ENCODE measurements at regions not wholly inside any gene's neighbourhood (a gene's known extent, or its start where the extent isn't known, plus 50 kb on each side); places are given as distances from the start of the nearest gene placed in this dataset.
A peak's percentile ranks its signal among the peaks of the same experiment; 100 is the strongest.
"Not testable (repeated sequence)": the region's sequence is repeated elsewhere in the genome, so short reads cannot be mapped to it uniquely, and the experiment has no call there.

DNA sequence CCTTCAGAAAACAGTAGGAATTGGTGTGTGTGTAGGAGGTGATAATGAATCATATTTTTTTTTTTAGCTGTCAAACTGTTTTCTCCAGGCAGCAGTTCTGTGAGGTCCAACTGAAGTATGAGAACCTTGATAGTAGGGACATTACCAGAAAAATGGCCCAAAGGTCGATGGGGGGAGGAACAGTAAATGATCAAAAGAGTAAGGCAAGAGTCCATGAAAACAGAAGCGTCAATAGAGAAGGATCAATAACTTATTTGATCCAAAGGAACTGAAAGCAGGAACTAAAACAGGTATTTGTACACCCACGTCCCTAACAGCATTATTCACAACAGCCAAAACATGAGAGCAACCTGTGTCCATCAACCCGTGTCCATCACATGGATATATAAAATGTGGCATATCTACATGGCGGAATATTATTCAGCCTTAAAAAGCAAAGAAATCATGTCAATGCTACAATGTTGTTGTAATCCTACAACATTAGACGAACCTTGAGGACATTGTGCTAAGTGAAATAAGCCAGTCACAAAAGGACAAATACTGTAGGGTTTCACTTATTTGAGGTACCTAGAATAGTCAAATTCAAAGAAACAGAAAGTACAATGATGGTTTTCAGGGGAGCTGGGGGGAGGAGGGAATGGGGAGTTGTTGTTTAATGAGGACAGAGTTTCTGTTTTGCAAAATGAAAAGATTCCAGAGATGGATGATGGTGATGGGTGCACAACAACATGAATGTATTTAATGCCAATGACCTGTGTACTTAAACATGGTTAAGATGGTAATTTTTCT lies 214.0 kb upstream of the KLF14 start:
- DNase-seq (ENCODE audit: low spot score), result no peak

DNA sequence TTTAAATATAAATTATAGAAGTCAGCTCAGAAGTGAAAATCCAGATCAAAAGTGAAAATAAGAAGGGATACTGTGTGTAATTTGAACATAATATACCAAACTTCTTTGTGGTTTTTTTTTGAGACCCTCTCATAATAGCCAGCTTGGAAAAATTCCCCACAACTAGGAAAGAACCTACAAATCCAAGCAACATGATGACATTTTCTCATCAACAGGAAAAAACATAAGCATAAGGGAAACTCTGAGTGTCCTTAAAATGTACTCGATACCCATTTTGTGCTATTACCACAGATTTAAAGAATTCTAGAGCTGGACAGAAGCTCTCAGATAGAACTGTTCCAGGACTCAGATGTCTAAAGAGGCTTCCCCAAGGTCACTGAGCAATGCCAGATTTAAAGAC lies 214.8 kb upstream of the KLF14 start:
- DNase-seq (ENCODE audit: low spot score), result no peak

DNA sequence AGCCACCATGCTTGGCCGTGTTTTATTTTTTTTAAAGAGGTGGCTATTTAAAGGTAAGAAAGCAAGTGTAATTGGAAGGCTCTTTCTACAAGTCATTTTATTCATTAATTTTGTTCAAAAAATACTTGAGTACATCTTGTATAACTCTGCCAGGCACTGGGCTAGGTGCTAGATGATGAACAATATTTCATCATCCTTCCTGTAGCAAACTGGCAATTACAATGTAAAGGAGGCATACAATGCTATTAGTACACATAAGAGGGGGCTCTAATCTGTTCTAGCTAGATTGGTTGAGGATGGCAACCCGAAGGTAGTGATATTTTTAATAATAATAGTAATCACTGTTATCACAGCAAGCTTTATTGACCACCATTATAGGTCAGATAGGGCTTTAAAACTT lies 215.5 kb upstream of the KLF14 start:
- no peak for DNase-seq (ENCODE audit: low spot score)

DNA sequence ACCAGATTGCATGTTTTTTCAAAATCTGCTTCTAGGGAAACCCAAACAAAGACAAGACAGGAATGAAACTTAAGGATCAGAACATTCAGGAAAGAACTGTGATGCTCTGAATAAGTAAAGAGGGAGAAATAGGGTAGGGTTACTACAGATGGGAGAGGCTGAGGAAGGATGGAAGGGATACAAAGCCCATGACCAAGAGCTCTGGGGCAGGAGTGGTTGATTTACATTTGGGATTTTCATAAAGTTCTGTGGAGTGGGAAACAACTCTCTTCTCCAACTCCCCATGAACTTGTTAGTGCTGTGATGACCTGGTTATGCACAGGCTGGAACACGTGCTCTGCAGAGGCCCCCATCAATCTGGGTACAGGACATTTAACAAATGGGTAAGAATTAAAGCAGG lies 216.0 kb upstream of the KLF14 start:
- no peak for DNase-seq (ENCODE audit: low spot score)

DNA sequence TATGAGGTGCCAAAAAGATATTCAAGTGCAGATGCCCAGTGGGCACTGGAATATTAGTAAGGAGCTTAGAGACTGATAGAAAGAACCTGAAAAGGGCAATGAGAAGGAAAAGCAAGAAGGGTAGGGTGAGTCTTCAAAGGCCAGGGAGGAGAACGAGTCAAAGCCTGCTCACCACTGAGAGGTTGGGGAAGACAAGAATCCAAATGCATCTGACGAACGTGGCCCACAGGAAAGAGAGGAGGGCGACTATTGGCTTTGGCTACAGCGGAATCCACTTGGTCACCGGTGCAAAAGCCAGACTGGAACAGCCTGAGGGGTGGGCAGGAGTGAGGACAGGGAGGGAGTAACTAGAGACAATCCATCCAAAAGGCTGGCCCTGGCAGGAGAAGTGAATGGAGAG lies 216.7 kb upstream of the KLF14 start:
- no peak for DNase-seq (ENCODE audit: low spot score)

DNA sequence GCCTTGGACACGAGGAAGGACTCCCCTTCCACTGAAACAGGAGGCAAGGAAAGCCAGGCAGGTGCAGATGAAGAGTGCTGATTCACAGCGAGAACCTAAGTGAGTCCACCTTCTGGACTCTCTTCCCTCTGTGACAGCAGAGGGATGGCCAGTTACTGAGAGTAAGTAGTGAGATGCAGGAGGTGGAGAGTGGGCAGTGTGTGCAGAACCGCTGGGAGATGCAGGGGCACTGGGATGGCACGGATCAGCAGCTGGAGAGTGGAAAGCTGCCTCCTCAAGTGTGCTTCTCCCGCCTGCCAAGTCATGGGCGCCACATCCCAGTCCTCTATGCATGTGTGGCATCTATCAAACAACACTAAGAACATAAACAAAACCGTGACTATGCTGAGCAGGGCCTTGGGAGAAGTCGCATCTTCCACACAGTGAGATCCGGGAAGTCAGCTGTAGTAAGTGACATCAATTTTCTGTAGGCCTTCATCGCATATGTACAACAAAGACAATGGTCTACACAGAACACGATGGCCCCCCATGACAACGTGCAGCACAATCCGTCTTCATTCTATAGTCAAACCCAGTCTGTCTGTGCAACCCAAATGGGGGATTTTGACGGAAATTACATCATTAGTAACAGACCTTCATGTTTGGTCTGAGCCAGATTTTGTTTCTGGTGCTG lies 217.4 kb upstream of the KLF14 start:
- no peak for DNase-seq (ENCODE audit: low spot score)

DNA sequence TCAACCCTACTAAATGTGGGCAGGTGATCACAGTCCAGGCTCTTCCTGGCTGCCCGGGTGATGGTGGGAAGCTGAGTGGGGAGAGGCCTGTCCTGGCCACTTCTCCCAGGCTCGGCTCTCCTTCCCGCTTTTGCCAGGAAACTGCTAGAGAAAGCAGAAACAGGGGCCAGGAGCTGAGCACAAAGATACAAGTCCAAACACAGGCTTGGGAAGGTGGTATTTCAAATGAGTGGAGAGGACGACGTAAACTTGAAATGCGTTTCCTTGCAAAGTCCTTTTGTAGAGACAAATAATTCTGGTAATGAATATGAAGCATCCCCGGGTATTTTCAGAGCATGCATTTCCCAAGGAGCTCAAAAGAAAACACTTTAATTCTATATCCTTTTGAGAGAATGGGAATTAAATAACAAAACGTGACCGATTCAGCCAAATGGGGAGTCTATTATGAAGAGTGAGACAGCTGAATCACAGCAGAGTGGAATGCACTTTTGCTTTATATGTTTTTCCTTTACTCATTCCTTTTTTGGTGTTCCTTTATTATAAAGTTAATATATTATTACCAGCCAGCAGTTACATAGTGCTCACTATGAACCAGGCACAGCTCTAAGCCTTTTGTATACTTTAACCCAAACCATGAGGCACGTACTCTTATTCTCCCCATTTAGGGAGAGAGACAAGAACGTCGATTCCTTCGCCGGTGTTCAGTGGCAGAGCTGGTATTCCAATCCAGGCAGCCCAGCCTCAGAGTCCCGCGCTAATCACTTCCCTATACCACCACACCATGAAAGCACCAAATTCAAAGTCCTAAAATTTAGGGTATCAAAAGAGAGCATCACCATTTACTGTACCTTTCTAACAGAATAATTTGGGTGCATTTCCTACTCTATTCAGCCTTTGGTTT lies 218.2 kb upstream of the KLF14 start:
- no peak for DNase-seq (ENCODE audit: low spot score)

DNA sequence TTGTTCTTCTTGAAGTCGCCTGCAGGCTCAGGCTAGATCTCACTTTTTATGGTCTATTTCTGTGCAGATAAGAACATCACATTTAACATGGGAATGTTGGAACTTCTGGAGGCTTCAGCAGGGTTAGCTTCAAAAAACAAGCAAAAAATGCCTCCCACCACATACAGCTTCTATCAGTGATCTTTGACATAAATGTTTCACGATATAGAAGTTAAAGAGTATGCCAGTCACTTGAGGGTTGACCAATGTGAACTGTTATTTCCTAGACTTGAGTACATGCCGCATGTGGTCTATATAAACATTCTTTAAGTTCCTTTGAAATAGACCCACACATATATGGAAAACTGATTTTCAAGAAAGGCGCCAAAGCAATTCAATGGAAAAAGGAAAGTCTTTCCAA lies 219.2 kb upstream of the KLF14 start:
- no peak for DNase-seq (ENCODE audit: low spot score)

DNA sequence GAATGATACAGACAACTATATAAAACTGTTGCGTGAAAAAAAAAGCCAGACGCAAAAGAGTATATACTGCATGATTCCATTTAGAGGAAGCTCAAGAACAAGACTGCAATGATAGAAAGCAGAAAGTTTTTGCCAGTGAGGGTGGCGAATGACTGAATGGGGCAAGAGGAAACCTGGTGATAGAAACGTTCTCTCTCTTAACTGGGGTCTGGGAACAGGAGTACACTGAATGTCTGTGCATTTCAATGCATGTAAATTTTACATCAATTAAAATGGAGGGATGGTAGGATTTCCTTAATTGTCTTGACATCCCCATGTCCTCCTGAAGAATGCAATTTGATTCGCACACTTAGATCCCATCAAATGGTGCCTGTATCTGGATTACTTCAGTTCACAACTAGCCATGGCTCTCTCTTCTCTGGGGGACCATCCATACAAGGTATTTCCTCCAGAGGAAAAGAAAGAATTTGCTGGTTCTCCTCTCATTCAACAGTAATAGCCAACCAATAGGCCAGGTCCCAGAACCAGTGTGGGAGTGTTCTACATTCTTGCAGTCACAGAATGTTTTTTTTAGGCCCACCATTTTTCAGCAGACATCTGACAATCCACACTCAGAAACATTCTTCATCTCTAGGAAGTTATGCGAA lies 221.0 kb upstream of the KLF14 start:
- DNase-seq (ENCODE audit: low spot score), result no peak

DNA sequence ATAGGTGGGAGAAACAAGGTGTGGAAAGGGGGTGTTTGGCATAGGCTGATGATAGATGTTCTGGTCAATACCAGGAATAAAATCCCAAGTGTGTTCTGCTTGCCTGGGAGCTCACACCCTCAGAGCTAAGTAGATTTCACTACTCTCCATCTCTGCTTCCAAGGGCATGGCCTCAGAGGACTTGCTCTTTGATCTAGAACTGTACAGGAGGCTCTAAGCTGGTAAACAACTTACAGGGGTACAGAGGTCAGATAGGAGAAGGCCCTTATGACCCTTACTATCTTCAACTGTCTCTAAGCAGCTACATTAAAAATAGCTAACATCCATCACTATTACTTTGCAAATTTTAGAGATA lies 221.5 kb upstream of the KLF14 start:
- no peak for DNase-seq (ENCODE audit: low spot score)

DNA sequence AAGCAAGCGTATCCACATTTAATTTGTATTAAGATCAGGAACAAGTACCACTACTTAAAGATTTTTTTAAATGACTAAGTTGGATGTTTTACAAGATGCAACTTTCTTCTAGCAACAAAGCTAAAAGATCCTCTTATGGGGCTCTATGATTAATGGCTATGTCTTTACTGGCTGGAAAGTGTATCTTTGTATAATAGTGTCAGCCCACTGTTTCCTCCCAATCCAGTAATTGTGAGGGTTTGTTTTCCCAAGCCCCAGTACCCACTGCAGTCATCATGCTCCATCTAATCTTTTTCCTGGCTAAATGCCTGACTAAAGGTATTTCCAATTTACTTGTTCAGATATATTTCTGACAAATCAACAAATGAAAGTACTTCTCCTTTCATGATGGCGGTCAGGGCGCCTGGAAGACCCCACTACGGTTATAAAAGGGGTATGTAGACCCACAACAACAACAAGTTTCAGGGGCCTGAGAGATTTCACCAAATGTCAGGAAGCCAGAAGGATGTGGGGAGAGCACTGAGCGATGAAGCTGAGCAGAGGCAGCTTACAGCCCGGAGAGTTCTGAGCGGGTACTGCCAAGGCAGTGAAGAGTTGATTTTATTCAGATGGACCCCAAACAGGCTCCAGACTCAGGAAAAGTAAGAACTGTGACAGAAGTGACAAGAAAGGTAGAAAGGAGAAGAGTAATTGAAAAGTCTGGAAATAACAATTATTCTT lies 222.6 kb upstream of the KLF14 start:
- no peak for DNase-seq (ENCODE audit: low spot score)

DNA sequence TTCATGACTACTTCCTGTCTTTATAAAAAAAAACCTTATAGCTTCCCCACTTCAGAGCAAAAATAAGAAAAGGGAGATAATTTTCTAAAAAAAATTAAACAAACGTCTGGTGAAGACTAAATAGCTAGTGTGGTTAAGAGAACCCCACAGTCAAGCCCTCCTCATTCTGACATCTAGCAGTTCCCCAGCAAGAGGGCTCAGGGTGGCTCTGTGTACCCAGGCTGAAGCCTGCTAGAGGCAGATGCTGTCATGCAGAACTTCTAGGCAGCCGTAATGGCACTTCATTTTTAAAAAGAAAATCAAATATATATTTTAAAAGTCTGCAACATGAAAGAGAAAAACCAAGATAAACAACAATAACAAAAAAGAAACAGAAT lies 223.1 kb upstream of the KLF14 start:
- DNase-seq (ENCODE audit: low spot score), result no peak

DNA sequence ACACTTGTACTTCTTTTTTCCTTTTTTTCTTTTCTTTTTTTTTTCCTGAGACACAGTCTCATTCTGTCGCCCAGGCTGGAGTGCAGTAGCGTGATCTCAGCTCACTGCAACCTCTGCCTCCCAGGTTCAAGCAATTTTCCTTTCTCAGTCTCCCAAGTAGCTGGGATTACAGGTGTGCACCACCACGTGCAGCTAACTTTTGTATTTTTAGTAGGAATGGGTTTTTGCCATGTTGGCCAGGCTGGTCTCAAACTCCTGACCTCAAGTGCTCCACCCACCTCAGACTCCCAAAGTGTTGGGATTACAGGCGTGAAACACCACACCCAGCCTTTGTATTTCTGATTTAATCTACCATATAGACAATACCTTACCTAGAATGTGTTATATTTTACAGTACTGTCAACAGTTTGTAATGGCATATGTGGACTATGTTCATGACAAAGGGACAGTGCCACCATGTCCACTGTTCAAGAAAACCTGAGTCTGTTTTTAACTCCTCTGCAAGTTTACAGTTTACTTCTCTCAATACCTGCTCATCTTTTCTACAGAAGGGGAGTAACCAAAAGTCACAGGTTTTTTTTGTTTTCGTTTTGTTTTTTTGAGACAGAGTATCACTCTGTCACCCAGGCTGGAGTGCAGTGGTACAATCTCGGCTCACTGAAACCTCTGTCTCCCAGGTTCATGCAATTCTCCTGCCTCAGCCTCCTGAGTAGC lies 223.9 kb upstream of the KLF14 start:
- not testable (repeated sequence) for DNase-seq (ENCODE audit: low spot score)

DNA sequence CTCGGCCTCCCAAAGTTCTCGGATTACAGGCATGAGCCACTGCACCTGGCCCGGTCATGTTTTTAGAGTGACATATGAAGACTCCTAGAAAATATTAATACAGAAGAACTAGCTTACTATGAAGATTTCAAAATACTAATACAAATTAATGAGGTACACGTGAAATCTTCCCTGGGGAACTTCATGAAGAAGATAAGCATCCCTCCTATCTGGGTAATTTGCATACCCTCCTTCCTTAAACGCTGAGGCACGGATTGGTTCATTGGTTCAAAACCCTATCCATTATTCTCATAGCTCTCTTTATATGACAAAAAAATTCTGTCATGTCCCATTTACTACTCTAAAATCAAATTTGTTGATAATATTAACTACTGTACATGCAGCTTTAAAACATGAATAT lies 224.8 kb upstream of the KLF14 start:
- DNase-seq (ENCODE audit: low spot score), result no peak

DNA sequence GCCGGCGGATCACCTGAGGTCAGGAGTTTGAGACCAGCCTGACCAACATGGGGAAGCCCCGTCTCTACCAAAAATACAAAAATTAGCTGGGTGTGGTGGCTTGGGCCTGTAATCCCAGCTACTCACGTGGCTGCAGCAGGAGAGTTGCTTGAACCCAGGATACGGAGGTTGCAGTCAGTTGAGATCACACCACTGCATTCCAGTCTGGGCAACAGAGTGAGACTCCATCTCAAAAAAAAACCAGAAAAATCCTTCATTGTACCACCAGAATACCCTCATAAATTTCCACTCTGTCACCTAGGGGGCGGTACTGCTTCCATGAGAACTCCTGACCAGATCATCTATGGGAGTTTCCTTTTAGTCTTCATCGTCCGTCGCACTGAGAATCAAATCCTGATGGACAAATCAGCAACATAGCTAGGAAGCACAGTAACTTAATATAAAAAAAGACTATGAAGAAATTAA lies 225.8 kb upstream of the KLF14 start:
- peak; percentile 71 for DNase-seq (ENCODE audit: low spot score)

DNA sequence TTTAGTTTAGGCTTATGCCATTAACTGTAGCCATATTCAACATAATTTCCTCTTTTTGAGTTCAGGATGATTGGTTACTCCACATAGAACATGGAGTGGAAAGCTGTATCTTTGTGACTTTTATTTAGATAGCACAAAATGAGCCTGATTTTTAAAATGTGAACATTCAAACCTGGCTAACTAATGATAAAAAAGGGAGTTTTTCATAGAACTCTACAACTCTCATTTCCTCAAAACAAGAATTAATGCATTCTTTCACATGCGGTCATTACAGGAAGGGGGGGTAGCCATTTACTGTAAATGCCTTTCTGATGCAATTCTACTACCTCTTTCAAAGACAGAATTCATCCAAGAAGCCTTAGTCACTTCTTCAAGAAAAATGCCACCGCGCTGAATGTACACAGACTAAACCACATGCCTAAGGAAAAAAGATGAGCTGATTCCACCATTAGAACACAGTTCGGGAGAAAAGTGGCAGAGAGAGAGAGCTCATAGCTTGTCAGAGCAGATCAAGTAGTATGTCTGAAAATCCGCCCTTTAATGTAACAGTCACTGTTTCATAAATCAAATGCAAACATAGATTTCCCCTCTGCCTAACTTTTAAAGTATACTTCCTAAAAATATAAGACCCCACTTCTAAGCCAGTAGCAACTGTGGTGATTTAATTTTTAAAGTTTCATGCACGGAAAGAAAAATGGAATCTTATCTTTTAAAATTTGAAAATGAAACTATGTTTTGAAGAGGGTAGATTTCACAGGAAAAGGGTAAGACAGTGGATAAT lies 226.4 kb upstream of the KLF14 start:
- DNase-seq (ENCODE audit: low spot score), result peak; percentile 81

DNA sequence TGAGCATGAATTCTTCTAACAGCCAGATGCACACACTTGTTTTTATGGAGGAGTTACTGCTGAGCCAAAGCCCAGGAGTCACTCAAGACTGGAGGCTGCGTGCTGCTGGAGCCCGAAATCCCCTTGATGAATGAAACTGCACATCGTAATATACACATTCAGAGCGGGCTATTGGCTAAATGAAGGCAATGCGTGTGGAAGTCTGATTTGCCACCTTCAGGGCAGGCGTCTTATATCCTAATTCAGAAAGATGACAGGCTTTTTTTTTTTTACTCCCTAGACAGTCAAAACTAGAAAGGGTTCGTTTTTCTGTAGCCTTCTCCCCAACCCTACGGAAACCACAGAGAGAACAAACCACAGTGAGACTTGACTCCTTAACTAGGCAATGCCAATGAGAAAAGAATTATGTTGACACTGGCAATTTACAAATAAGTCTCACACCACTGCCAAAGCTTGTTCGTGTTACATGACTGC lies 227.2 kb upstream of the KLF14 start:
- peak; percentile 76 for DNase-seq (ENCODE audit: low spot score)

DNA sequence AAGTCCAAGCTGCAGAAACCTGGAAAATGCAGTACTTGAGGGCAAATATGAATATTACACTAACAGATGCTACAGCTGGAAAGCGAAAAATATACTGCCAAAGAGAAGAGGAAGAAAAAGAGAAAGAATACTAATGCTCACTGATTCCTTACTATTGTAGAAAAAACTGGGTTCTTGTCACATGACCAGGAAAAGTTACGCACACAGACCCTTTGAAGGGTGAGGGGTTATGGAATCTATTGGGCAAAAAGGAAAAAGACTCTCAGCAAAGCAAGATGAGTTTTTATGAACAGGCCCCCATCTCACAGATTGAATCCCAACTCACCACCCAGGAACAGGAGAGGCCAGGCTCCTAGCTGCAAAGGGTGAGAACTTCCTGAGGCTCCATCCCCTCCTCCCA lies 228.1 kb upstream of the KLF14 start:
- DNase-seq (ENCODE audit: low spot score), result no peak

DNA sequence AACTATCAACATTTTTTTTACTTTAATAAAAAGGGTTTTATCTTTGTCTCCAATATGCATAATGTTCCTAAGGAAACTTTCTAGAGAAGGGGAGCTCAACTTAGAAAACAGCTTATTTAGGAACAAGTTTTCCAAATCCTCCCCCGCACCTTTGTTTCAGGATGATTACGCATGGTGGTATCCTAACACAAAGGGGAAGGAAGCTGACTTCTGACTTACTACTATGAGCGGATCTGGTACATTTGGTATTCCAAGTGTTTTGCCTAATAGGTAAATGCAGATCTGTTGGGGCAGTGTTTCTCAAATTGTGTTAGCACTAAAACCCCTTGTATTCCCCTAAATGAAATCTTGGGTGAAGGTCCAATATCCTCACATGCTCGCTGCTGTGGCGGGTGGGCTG lies 229.3 kb upstream of the KLF14 start:
- DNase-seq (ENCODE audit: low spot score), result no peak

DNA sequence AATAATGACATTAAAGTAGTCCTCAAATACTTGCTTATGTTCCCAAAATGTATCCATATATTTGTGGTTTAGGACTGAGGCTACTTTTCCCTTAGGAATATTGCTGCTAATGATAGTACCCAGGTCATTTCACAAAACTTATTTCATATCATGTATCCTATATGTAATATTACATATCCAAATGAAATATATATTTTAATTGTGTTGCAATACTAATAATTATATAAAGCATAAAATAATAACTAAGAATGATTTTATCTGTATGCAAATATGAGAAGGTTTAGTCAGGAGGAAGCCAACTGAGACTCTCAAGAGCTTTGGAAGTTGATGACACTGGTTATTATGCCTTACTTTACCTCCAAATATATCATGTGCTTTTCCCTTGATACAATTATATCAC lies 231.5 kb upstream of the KLF14 start:
- no peak for DNase-seq (ENCODE audit: low spot score)

Measured in A172 (cell line).